ENCODE measurements at regions not wholly inside any gene's neighbourhood (a gene's known extent, or its start where the extent isn't known, plus 50 kb on each side); places are given as distances from the start of the nearest gene placed in this dataset.

- Histone ChIP-seq H3K18ac (ENCODE audit: low read length) (peak overlapping the region; percentile 79), H2BK15ac (ENCODE audit: low read length) (peak overlapping the region; percentile 24), H3K14ac (ENCODE audit: low read length) (peak overlapping the region; percentile 32), H4K91ac (ENCODE audit: low read depth, low read length, poor library complexity) (no peak overlapping the region), H3K79me1 (ENCODE audit: low read depth, low read length) (peaks cover 2% of the 10 kb centered on the region), H4K8ac (ENCODE audit: low read depth, low read length) (peak overlapping the region; percentile 59), H2AK5ac (ENCODE audit: low read depth, low read length) (peak overlapping the region; percentile 84), H3K9me3 (replicated peaks in 1 of 2; ENCODE audit: control insufficient read depth in 2 of 2, insufficient read depth in 1 of 2, low read depth in 1 of 2, low read length in 2 of 2) (no peaks in the 10 kb centered on the region), H2BK5ac (ENCODE audit: low read length) (no peak overlapping the region), H2BK12ac (ENCODE audit: low read length) (peak overlapping the region; percentile 82), H3K4me2 (ENCODE audit: insufficient read depth, low read length, poor library complexity, severe bottlenecking) (no peak overlapping the region), H2BK120ac (ENCODE audit: low read depth, low read length) (no peak overlapping the region), H3K23ac (ENCODE audit: low read depth, low read length, poor library complexity) (no peak overlapping the region), H3K9ac (ENCODE audit: low read depth, low read length, poor library complexity) (no peak overlapping the region), H2AFZ (ENCODE audit: low read length) (no peak overlapping the region), H3K4me1 (ENCODE audit: control insufficient read depth in 2 of 2, insufficient read depth in 1 of 2, low read depth in 1 of 2, low read length in 2 of 2) (no peaks in the 10 kb centered on the region), H3K36me3 (replicated peaks in 1 of 2; ENCODE audit: control insufficient read depth in 2 of 2, insufficient read depth in 2 of 2, low read length in 2 of 2) (no peaks in the 10 kb centered on the region), H3K4ac (ENCODE audit: low read length) (no peak overlapping the region), H3K4me3 (ENCODE audit: low read length in 2 of 2) (no peak overlapping the region), H3K27me3 (ENCODE audit: control insufficient read depth in 3 of 3, insufficient read depth in 3 of 3, low read depth in 1 of 3, low read length in 3 of 3) (peaks cover 0 to 14% (median 0%) of the 10 kb centered on the region in 3 experiments), H3K27ac (replicated peaks; ENCODE audit: low read length) (no peak overlapping the region)
- WGBS, 2 donors (ENCODE audit: extremely low coverage in 2 of 2, insufficient read length in 2 of 2, insufficient replicate concordance in 1 of 2), result no CpG with 5 or more reads among the region's 23 CpGs
- DNase-seq (ENCODE audit: low spot score), result no peak
Measured at GRCh38 chr7:156125841-156126730, 313.8 kb upstream of the SHH start.

- Histone ChIP-seq H3K9ac (ENCODE audit: low read depth, low read length, poor library complexity) (peak overlapping the region; percentile 15), H3K23ac (ENCODE audit: low read depth, low read length, poor library complexity) (peak overlapping the region; percentile 25), H3K14ac (ENCODE audit: low read length) (no peak overlapping the region), H3K36me3 (replicated peaks in 1 of 2; ENCODE audit: control insufficient read depth in 2 of 2, insufficient read depth in 2 of 2, low read length in 2 of 2) (no peaks in the 10 kb centered on the region), H3K4me1 (ENCODE audit: control insufficient read depth in 2 of 2, insufficient read depth in 1 of 2, low read depth in 1 of 2, low read length in 2 of 2) (no peaks in the 10 kb centered on the region), H4K8ac (ENCODE audit: low read depth, low read length) (no peak overlapping the region), H3K4me2 (ENCODE audit: insufficient read depth, low read length, poor library complexity, severe bottlenecking) (no peak overlapping the region), H2BK15ac (ENCODE audit: low read length) (peak overlapping the region; percentile 33), H3K18ac (ENCODE audit: low read length) (peak overlapping the region; percentile 44), H2BK12ac (ENCODE audit: low read length) (no peak overlapping the region), H3K27me3 (ENCODE audit: control insufficient read depth in 3 of 3, insufficient read depth in 3 of 3, low read depth in 1 of 3, low read length in 3 of 3) (peaks cover 0 to 18% (median 0%) of the 10 kb centered on the region in 3 experiments), H3K9me3 (replicated peaks in 1 of 2; ENCODE audit: control insufficient read depth in 2 of 2, insufficient read depth in 1 of 2, low read depth in 1 of 2, low read length in 2 of 2) (no peaks in the 10 kb centered on the region), H2AFZ (ENCODE audit: low read length) (no peak overlapping the region), H2BK5ac (ENCODE audit: low read length) (peak overlapping the region; percentile 39), H4K91ac (ENCODE audit: low read depth, low read length, poor library complexity) (no peak overlapping the region), H3K4ac (ENCODE audit: low read length) (no peak overlapping the region), H2BK120ac (ENCODE audit: low read depth, low read length) (no peak overlapping the region), H3K27ac (replicated peaks; ENCODE audit: low read length) (no peak overlapping the region), H3K79me1 (ENCODE audit: low read depth, low read length) (peaks cover 2% of the 10 kb centered on the region), H3K4me3 (ENCODE audit: low read length in 2 of 2) (no peak overlapping the region), H2AK5ac (ENCODE audit: low read depth, low read length) (no peak overlapping the region)
- DNase-seq (ENCODE audit: low spot score), result no peak
- no CpG with 5 or more reads among the region's 18 CpGs for WGBS, 2 donors (ENCODE audit: extremely low coverage in 2 of 2, insufficient read length in 2 of 2, insufficient replicate concordance in 1 of 2)
Measured at GRCh38 chr7:156124356-156124755, 312.1 kb upstream of the SHH start.

- Histone ChIP-seq H2BK15ac (ENCODE audit: low read length) (no peak overlapping the region), H4K91ac (ENCODE audit: low read depth, low read length, poor library complexity) (no peak overlapping the region), H3K4ac (ENCODE audit: low read length) (peak overlapping the region; percentile 78), H2AFZ (ENCODE audit: low read length) (no peak overlapping the region), H3K4me1 (ENCODE audit: control insufficient read depth in 2 of 2, insufficient read depth in 1 of 2, low read depth in 1 of 2, low read length in 2 of 2) (no peaks in the 10 kb centered on the region), H4K8ac (ENCODE audit: low read depth, low read length) (no peak overlapping the region), H2BK12ac (ENCODE audit: low read length) (no peak overlapping the region), H3K4me2 (ENCODE audit: insufficient read depth, low read length, poor library complexity, severe bottlenecking) (no peak overlapping the region), H3K4me3 (ENCODE audit: low read length in 2 of 2) (peak overlapping the region in 1 of 2 donors; percentile 18), H3K14ac (ENCODE audit: low read length) (peak overlapping the region; percentile 87), H3K79me1 (ENCODE audit: low read depth, low read length) (peaks cover 2% of the 10 kb centered on the region), H3K23ac (ENCODE audit: low read depth, low read length, poor library complexity) (peak overlapping the region; percentile 80), H3K27ac (replicated peaks; ENCODE audit: low read length) (no peak overlapping the region), H3K27me3 (ENCODE audit: control insufficient read depth in 3 of 3, insufficient read depth in 3 of 3, low read depth in 1 of 3, low read length in 3 of 3) (peaks cover 0 to 11% (median 0%) of the 10 kb centered on the region in 3 experiments), H3K36me3 (replicated peaks in 1 of 2; ENCODE audit: control insufficient read depth in 2 of 2, insufficient read depth in 2 of 2, low read length in 2 of 2) (no peaks in the 10 kb centered on the region), H3K18ac (ENCODE audit: low read length) (peak overlapping the region; percentile 73), H2BK120ac (ENCODE audit: low read depth, low read length) (no peak overlapping the region), H3K9me3 (replicated peaks in 1 of 2; ENCODE audit: control insufficient read depth in 2 of 2, insufficient read depth in 1 of 2, low read depth in 1 of 2, low read length in 2 of 2) (no peaks in the 10 kb centered on the region), H3K9ac (ENCODE audit: low read depth, low read length, poor library complexity) (no peak overlapping the region), H2BK5ac (ENCODE audit: low read length) (no peak overlapping the region), H2AK5ac (ENCODE audit: low read depth, low read length) (peak overlapping the region; percentile 44)
- no CpG with 5 or more reads among the region's 25 CpGs for WGBS, 2 donors (ENCODE audit: extremely low coverage in 2 of 2, insufficient read length in 2 of 2, insufficient replicate concordance in 1 of 2)
- no peak for DNase-seq (ENCODE audit: low spot score)
Measured at GRCh38 chr7:156123362-156123761, 311.1 kb upstream of the SHH start.

GRCh38 chr7:156122752-156123354 lies 310.6 kb upstream of the SHH start:
- no peak overlapping the region for H3K9ac ChIP-seq (ENCODE audit: low read depth, low read length, poor library complexity)
- H3K27ac ChIP-seq (replicated peaks; ENCODE audit: low read length), result no peak overlapping the region
- no peaks in the 10 kb centered on the region for H3K9me3 ChIP-seq (replicated peaks in 1 of 2; ENCODE audit: control insufficient read depth in 2 of 2, insufficient read depth in 1 of 2, low read depth in 1 of 2, low read length in 2 of 2)
- H2BK120ac ChIP-seq (ENCODE audit: low read depth, low read length), result no peak overlapping the region
- no peaks in the 10 kb centered on the region for H3K36me3 ChIP-seq (replicated peaks in 1 of 2; ENCODE audit: control insufficient read depth in 2 of 2, insufficient read depth in 2 of 2, low read length in 2 of 2)
- H3K4me3 ChIP-seq (ENCODE audit: low read length in 2 of 2), result no peak overlapping the region
- no CpG with 5 or more reads among the region's 23 CpGs for WGBS, 2 donors (ENCODE audit: extremely low coverage in 2 of 2, insufficient read length in 2 of 2, insufficient replicate concordance in 1 of 2)
- H3K14ac ChIP-seq (ENCODE audit: low read length), result no peak overlapping the region
- H3K4ac ChIP-seq (ENCODE audit: low read length), result no peak overlapping the region
- no peak overlapping the region for H2BK15ac ChIP-seq (ENCODE audit: low read length)
- H2BK5ac ChIP-seq (ENCODE audit: low read length), result no peak overlapping the region
- H4K8ac ChIP-seq (ENCODE audit: low read depth, low read length), result peak overlapping the region; percentile 53
- DNase-seq (ENCODE audit: low spot score), result no peak
- no peak overlapping the region for H4K91ac ChIP-seq (ENCODE audit: low read depth, low read length, poor library complexity)
- peaks cover 0 to 8% (median 0%) of the 10 kb centered on the region in 3 experiments for H3K27me3 ChIP-seq (ENCODE audit: control insufficient read depth in 3 of 3, insufficient read depth in 3 of 3, low read depth in 1 of 3, low read length in 3 of 3)
- peak overlapping the region; percentile 82 for H3K23ac ChIP-seq (ENCODE audit: low read depth, low read length, poor library complexity)
- peak overlapping the region; percentile 44 for H2AK5ac ChIP-seq (ENCODE audit: low read depth, low read length)
- H3K79me1 ChIP-seq (ENCODE audit: low read depth, low read length), result peaks cover 2% of the 10 kb centered on the region
- no peak overlapping the region for H2AFZ ChIP-seq (ENCODE audit: low read length)
- H3K4me2 ChIP-seq (ENCODE audit: insufficient read depth, low read length, poor library complexity, severe bottlenecking), result no peak overlapping the region
- no peak overlapping the region for H2BK12ac ChIP-seq (ENCODE audit: low read length)
- peak overlapping the region; percentile 73 for H3K18ac ChIP-seq (ENCODE audit: low read length)
- no peaks in the 10 kb centered on the region for H3K4me1 ChIP-seq (ENCODE audit: control insufficient read depth in 2 of 2, insufficient read depth in 1 of 2, low read depth in 1 of 2, low read length in 2 of 2)
